GM21576 (cell line): ENCODE measurements at regions not wholly inside any gene's neighbourhood (a gene's known extent, or its start where the extent isn't known, plus 50 kb on each side); places are given as distances from the start of the nearest gene placed in this dataset.

ENCODE experiments used
- ATAC-seq: cut with Tn5 transposase; IDR thresholded peaks from one replicate; pipeline ENCODE4 v1.9.1; 2021; ENCODE audit warnings: mild to moderate bottlenecking, moderate library complexity; ENCODE audit not compliant: unreplicated experiment

DNA sequence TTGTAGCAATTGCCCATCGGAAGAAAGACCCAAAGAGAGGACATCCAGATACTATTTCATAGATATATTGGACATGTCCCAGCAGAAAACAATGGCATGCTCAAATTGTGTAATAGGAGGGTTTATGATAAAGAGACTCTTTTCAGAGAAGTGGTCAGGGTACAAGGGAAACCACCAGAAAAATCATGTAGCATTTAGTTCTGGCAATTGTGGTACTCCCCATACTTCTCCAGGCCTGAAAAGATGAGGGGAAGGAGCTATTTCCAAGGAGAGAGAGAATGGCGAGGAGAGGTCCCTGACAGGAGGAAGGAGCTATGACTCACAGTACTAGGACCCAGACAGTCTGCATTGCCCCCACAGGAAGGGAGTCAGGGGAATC is 68.4 kb upstream of the ADO start:
- ATAC-seq, result no peak

DNA sequence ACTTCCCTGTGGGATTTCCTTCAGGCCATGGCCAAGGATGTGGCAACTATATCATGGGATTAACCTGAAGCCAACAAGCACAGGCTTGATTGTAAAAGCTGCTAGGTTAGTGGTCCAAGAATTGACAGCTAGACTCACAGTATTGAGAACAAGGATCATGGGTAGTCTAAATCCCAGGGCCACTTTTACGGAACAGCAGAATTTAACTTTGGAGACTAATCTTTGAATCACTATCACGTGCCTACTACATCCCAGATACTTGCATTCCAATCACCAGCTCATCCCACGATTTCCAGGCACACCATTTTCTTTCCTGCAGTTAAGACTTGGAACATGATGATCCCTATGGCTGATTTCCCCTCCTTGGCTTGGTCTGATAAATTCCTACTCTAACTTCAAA is 65.6 kb upstream of the ADO start:
- ATAC-seq, result no peak

DNA sequence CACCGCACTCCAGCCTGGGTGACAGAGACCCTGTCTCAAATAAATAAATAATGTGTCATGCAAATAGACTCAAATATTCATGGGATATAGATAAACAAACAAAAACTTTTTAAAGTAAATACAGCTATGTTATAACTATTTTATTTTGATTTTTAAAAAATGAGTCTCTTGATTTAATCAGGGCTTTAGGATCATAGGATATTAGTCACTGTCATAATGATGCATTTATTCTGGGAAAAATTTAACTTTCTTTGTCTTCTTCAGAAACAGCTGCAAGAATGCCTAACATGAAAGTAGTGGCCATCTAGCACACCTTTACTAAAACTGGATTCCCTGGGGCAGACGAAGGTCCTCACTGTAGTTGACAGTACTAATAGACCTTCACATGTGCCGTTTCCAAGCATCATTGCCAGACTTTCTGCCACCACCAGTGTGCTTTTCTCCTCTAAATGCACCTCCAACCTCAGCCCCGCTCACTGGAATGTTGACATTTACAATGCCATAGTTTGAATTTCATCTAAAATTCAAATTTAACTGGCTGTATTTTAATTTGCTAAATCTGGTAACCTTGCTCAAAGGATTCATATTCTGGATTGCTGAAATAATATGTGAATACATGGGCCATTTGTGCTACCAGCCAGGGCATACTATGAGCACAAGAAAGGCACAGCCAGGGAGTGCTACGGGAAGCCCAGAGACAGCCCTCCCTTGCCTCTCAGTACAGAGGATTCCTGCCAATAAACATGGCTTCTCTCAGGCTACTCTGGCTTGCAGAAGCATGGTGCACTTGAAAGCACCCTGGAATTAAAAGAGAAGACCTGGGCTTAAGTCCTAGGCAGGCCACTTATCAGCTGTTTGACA is 63.4 kb upstream of the ADO start:
- ATAC-seq, result no peak

DNA sequence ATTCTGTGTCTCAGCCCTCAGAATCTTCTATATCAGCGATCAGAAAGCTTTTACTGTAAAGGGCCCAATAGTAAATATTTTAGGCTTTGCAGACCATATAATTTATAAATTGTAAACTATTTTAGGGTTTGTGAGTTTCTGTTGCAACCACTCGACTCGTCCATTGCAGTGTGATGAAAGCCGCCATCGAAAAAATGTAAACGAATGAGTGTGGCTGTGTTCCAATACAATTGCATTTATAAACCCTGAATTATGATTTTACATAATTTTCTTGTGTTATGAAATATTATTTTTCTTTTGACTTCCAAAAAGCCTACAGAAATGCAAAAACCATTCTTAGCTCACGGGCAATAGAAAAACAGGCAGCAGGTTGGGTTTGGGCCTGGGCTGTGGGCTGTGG is 62.5 kb upstream of the ADO start:
- no peak for ATAC-seq

DNA sequence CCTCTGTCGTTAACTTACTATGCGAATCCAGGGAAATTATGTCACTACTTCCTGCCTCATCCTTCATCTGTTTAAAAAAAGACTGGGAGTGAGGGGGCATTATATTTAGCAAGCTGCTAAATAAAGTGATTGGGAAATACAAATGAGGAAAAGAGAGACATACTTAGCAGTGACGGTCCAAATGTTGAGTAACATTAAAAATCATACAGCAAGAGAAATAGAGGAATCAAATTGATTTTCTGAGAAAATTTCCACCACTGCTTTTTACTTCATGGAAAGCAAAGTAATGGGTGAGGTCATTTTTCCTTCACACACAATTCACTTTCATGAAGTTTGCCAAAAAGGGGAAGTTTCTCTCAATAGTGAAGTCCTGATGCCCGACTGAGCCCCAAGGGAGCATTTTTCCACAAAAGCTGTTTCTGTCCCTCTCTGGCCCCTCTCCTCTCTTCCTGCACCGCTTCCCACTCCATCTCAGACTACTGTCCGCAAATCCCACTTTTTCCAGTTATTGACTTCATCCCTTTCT is 61.9 kb upstream of the ADO start:
- ATAC-seq, result no peak

DNA sequence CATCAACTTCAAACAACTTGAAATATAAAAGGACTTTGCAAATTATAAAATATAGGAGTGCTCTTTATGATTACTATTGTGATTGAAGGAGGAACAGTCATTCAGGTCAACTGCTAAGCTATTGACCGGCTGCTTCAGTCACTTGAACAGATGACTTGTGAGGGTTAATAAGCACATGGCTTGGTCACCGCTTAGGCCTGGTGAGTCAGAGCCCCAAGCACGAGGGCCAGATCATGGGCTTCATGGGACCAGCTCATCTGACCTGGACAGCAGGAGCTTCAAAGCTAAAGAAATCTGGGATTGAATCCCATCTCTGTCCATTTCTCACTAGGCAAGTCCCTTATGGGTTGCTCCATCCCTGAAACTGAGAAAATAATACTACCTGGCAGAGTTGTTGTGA is 60.4 kb upstream of the ADO start:
- ATAC-seq, result no peak

DNA sequence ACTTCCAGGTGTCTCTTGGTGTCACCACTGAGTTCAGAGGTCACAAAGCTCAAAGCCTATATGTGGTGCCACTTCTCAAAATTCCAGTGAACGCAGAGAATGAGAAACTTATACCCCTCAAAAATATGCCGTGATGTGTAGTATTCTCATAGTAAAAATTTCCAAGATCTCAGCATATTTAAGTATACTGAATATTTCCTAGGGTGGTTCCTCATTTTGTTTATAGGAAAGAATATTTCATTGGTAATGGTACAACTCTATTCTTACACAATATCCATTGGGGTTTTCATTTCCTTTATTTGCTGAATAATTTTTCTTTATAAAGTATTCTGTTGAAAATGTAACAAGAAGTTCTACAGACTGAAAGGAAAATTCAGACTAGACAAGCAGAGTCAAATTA is 58.9 kb upstream of the ADO start:
- no peak for ATAC-seq

DNA sequence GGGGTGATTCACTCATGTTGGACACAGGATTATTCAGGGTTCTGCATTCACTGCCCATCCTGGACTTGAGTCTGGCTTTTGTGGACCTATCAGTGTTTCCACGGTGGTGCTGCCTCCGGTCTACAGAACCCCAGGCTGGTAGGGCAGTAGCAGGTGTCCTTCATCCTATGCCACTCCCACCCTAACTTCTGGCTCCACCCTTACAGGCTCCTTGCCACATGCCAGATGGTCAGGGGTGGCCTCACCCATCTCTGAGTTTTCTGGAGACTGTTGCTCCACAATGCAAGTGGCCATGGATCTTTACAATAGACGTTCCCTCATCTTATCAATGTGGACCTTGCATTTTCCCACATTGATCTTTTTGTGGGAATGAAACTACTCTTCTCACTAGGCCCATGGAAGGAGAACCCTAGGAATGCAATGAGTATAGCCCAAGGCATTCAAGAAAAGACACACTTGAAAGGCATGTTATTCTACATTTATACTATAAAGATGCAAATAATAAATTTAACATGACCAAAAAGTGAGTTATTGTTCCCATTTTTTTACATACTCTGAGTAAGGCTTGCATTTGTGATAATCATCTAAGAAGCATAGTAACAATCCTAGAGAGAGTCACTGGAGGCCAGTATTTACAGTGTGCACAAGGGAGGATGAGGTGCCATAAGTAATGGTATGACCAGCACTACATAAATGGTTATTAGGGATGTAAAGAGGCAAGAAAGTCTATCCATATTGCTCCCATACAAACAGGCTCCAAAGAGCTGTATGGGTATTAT is 57.4 kb upstream of the ADO start:
- ATAC-seq, result no peak

DNA sequence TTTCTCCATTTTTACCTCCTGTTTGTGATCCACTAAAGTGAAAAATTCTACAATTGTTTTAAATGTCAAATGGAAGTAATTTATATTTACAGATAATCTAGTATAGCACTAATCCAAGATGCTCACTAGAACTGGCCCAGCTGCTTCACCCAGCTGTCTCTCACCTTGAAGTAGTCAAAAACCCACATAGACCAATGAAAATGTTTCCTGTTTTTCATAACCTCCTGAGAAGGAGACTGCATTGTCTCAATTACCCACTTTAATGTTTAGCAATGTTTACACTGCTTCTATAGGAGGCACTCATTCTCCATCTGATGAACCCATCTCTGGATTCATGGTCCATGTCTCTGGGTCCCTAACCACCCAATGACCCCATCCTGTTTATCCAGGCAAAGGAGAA is 56.1 kb upstream of the ADO start:
- no peak for ATAC-seq

DNA sequence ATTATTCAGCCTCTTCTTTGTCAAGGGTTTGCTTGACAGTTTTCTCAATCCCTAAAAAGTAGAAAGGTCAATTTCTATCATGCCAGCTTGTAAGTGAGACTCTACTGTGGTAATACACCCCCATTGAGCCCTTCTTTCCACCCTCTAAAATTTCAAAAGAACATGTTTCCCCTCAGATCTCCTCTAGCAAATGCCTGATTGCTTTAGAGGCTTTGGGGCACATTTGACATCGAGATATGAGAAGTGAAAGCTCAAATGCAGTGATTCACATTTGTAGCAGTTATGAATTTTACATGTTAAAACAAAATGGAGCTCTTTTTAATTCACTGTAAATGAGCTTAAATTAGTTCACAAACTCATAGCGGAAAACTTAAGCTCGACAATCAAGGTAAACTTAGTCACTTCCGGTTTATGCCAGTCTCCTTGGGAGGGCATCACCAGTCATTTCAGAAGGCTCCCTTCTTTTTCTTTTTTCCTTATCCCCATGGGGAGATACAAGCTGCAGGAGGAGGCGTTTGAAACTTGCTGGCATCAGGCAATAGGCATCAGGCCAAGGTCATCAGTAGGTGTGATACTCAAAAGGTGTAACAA is 55.3 kb upstream of the ADO start:
- no peak for ATAC-seq
